CD4-positive, alpha-beta T cell treated with Interleukin-17A for 1 hour (primary cell): ENCODE measurements at regions not wholly inside any gene's neighbourhood (a gene's known extent, or its start where the extent isn't known, plus 50 kb on each side); places are given as distances from the start of the nearest gene placed in this dataset.
"Not testable (repeated sequence)": the region's sequence is repeated elsewhere in the genome, so short reads cannot be mapped to it uniquely, and the experiment has no call there.

Source experiments
- DNase-seq: peaks from one replicate; pipeline ENCODE4 v3.0.0-alpha.2; 2020

DNA sequence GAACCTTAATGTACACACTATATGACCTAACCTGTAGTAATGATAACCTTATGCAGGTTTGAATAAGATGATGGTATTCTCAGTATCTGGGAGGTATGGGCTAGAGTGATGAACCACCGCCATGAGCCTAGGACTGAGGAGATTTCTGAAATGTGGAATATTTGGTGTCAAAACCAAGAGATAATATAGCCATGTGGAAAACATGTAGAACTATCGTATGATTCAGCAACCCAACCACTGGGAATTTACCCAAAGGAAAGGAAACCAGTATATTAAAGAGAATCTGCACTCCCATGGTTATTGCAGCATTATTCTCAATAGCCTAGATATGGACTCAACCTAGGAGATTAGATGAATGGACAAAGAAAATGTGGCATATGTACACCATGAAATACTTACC is 271.7 kb upstream of the BTG1 start:
- no peak for DNase-seq

DNA sequence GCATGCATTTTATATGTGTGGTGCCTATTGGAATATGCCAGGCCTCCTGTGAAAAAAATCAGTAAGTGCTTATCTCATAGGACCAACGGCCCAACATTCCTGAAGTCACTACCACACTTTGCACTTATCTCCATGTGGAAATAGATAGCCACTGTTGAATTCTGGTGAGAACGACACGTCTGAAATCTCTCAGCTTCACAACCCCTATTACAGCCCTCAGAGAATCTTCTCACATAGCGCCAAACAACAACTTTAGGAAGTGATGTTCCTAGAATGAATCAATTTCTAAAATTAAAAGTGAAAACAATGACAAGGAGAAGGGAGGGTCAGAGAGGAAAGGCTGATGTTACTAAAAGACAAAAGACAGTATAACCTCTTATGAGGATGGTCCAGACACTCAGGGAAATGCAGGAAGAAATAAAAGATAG is 270.8 kb upstream of the BTG1 start:
- DNase-seq: no peak

DNA sequence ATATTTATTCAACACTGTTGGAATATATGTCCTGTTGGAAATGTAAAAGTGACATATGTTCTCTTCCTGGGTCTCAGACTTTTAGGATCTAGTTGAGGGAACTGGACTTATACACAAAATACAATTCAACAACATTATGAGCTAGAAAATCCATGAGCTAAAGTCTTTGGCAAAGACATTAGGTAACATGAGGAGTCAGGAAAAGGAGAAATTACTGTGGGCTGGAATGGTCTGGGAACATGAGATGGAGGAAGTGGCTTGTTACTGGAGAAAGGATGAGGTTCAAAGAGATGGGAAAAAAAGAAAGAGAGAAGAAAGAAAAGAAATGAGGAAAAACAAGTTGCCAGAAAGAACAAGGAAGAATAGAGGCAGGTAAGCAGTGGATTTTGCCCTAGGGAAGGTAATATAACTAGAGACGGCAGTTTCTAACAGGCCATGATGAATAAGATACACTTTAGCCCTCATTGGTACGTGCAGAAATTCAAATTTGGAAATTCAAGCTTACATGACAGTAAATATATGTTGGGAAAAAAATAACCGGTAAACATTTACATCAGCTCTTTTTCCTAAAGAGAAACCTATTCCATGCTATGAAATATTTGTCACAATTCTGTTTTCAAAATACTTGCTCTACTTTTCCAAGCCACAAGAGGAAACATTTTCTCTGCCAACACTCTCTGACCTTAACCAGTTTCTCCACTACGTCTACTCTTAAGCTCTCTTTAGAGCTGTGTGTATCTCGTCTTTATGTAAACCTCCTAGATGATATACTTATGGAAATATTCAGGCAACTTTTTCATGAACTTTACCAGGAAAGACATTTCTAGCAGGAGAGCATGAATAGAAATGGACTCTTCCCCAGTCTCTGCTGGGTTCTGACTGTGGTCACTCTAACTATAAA is 268.8 kb upstream of the BTG1 start:
- no peak for DNase-seq

DNA sequence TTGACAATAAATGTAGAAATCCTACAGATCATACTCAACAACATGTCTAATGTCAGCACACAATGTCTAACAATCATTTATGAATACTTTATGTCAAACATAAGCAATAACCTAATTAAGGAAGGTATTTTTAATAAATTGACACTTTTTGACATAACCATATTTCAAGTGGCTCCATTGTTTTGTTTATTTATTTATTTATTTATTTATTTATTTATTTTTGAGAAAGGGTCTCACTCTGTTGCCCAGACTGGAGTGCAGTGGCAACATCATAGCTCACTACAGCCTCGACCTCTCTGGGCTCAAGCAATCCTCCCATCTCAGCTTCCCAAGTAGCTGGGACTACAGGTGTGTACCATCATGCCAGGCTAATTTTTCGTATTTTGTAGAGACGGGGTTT is 267.6 kb upstream of the BTG1 start:
- no peak for DNase-seq

DNA sequence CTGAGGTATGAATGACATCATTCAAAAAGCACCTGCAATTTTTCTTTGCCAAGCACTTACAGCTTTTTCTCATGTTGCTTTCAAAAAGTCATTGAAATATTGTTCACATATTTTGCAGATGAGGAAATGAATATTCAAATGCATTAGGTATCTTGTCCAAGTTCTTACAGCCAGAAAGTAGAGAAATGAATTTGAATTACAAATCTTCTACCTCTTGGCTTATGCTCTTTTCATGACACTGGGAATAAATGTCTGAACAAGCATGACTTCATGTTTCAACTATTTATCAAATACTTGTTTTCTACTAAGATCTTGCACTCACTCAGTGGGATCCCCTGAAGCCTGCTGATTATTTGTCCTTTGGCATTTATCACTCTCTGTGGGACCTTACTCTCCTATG is 267.2 kb upstream of the BTG1 start:
- DNase-seq: no peak

DNA sequence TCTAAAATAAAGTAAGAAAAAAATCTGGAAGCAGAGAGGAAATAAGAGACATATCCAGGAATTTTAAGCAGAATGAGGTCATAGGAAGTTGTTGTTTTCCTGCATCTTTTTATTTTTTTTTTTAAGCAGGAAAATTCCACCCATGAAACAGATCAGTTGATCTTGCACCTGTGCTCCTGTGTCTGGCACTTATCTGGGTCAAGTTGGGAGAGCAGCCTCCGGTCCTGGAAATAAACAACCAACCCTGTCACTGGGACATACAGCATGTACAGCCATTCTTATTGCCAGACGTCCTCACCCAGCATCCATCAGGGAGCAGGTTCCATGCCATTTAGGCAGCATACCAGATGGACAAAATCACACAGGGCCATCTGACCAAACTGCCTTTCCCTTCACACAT is 266.0 kb upstream of the BTG1 start:
- no peak for DNase-seq

DNA sequence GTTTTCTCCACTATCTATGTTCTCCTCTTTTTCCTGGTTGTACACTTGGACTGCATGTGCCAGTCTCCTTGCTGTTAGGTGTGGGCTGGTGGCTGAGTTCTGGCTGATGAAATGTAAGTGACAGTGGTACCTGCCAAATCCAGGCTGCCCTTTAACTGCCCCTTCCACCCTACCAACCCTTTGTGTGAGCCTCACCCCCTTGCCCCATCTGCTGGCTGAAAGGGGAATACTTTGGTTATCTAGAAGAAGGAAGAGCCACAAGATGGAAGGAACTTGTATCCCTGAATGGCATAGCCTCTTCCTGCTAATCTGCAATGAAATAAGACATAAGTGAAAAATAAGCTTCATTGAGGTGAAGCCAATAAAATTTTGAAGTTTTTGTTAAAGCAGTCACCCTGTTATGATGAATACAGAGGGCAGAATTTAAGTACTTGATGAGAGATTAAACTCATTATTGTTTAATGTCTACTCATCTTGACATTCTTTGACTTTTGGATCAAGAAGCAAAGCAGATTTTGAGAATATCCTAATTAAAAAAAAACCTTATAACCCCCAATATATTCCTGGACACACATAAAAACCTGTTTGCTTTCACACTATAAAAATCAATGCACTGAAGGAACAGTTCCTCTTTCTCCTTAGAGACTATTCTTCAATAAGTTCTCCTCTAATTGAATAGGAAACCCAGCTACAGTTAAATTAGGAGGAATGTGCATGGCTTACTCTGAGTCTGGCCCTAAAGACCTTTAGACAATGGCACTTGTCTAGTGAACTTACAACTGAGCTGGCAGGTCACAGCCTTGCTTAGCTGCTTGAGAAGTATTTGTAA is 262.6 kb upstream of the BTG1 start:
- DNase-seq: peak; percentile 54

DNA sequence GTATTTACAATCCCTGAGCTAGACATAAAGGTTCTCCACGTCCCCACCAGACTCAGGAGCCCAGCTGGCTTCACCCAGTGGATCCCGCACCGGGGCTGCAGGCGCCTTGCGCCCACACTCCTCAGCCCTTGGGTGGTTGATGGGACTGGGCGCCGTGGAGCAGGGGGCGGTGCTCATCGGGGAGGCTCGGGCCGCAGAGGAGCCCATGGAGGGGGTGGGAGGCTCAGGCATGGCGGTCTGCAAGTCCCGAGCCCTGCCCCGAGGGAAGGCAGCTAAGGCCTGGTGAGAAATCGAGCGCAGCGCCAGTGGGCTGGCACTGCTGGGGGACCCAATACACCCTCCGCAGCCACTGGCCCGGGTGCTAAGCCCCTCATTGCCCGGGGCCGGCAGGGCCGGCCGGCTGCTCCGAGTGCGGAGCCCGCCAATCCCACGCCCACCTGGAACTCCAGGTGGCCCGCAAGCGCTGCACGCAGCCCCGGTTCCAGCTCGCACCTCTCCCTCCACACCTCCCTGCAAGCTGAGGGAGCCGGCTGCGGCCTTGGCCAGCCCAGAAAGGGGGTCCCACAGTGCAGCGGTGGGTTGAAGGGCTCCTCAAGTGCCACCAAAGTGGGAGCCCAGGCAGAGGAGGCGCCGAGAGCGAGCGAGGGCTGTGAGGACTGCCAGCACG is 260.9 kb upstream of the BTG1 start:
- not testable (repeated sequence) for DNase-seq

DNA sequence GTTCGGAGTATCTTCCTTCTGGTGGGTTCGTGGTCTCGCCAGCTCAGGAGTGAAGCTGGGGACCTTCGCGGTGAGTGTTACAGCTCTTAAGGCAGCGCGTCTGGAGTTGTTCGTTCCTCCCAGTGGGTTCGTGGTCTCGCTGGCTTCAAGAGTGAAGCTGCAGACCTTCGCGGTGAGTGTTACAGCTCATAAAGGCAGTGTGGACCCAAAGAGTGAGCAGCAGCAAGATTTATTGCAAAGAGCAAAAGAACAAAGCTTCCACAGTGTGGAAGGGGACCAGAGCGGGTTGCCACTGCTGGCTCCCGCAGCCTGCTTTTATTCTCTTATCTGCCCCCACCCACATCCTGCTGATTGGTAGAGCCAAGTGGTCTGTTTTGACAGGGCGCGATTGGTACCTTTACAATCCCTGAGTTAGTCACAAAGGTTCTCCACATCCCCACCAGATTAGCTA is 260.2 kb upstream of the BTG1 start:
- DNase-seq: peak; percentile 49

DNA sequence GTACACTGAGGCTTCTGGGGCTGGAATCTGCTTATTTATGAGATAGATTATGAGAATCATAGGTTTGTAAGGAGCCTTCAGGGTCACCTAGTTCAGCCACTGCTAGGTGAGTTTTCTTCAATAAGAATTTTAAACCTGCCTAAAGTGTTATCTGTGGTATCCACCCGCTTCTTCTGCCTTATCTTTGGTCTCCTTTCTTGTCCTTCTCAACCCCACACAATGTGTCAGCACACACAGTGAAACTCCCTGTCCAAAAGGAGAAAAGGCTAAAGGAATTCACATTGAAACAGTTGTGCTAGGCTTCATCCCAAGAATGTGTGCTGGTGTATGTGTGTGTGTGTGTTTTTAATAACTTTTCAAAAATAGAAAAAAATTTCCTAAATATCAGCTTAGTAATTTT is 259.3 kb upstream of the BTG1 start:
- no peak for DNase-seq

DNA sequence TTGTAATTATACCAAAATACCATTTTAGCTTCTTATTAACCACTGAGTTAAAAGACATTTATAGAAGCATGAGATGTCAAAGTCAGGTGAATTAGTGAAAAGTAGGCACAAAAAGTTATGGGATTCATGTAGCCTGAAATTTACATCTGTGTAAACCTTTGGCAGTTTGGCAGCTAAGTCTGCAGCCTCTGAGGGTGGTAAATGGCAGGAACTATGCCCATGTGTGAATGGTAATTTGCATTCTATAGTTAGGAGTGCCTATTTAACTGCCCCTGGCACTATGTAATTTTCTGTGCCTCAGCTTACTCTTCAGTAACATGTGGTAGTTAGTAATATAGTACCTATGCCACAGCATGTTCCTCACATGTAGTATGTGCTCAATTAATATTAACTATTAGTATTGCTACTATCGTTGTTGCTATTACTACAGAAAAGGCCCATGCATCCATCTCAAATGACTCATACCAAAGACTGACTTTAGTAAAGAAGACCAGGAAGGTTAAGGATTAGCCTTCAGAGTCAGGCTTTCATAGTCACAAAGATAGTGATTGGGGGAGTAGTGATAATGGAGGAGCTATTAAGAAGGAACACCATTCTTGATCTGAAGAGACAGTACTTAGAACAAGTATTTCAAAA is 258.7 kb upstream of the BTG1 start:
- DNase-seq: peak; percentile 22

DNA sequence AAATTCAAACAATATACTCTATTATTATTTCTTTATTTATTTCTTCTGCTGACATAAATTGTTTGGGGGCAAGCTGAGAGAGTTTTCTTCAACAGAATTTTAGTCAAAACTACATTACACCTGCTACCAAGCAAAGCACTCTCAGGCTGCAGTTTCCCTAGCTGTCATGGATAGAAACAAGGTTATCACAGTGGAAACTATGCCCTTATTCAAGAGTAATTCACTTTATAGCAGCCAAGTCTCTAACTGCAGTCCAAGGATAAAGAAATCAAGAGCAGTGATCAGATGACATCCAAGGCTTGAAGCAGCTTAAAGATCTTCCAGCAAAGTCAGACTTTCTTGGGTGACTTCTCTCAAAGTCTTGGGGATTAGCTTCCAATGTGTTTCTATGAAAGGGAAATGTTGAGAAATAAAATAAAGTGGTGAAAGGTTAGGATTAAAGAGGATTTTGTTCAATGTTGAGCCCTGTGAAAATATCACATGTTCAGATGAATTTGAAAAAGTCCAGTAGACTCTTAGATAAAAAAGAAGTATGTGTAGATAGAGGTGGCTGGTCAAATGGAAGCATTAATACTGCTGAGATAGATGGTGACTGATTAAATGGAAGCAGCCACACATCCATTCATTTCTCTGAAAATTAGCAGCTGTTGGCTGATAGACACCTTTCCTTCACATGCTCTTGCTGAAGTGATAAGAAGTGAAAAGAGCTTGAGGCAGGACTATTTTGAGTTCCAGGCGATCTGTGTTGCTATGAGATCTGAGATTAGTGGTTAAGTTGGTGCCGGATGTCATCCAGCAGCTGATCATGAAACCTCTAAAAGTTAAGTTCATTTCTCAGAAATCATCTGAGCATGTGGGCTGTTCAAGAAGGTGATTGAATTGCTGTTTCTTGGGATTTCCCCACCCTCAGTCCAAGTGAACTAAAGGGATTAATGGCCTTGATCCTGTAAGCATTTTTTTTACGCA is 257.8 kb upstream of the BTG1 start:
- peak; percentile 88 for DNase-seq

DNA sequence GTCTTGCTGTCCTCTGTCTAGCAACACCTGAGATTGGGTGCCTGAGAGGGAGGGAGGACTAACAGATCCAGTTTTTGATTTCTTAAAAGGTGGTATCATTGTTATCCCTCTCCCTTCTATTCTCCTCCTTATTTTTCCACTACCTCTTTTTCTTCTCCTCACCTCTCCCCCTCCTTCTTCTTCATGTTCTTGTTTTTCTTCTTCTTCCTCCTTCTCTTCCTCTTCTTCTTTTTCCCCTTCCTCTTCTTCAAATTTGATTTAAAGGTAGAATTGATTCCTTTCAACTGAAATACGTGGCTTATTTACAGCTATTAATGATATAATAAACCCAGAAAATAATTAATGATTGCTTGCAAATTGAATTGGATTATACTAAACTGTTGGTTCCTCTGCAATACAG is 256.8 kb upstream of the BTG1 start:
- DNase-seq: no peak

DNA sequence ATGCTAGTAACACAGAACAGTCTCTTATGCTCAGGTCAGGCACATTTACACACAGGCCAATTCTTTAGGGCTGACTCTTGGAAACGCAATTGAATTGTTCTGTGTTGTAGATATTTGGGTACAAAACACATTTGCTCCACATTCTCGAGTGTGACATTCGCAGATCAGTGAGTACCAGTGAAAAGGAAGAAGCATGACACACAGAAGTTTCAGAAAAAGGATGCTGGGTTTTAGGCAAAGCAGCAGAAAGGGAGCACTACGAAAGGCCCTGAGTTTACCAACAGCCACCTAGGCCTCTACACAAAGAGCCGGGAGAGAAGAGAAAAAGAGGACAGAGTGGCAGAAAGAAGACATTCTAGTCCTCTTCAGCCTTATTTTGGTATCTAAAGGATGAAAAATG is 254.4 kb upstream of the BTG1 start:
- DNase-seq: no peak

DNA sequence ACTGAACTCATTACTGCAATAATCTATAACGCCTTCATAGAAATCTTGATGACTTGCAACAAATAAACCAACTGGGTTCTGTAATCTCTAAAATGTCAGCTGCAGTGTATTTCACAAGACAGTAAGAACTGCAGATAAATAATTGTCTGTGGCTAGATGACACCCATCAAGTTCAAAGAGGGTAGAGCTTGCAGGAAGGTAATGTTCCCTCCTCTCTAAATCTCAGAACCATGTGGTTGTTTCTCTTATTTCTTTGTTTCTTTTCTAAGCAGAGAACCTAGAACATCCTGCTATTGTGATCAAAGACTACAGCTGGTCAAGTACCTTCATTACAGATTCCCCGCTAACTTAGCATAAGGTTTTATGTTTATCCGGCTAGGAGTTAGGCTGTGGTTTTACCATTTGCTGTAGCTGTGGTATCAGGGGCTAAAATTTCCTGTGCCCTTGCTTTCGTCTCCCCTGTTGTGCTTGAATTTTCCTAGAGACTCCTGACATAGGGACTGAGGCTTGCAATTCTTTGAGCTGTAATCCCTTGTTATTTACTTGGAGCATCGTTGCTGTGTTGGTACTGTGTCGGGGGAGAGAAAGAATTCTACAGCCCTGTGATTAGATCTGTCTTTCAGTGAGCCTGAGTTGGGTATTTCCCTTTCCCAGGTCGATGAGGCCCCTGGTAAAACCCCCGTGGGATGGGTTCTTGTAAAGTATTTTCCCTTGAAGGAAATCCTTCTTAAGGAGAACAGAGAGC is 253.1 kb upstream of the BTG1 start:
- peak; percentile 77 for DNase-seq

DNA sequence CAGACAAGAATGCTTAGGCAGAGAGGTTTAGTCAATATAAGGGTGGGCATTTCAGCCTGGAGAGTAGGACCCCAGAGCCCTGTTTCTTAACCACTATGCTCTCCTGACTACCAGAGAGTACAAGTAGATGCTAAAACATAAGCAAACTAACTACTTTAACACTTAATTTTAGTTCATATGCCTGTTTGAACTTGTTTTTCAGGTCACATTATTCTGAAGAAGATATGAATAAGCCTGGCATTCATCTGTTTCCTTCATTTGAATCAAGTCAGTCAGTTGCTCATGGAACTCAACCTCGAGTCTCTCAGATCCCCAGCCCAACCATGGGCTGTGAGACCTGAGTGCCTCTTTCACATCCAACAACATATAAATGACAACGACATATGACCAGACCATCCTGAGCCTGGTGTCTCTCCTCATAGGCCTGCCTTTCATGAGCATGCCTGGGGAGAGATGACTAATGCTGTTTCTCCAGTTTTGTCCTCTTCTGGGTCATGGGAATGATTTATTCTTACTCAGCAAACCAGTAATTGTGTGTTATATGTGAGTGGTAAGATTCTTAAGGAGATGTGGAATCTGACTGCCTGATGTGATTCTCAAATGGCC is 251.1 kb upstream of the BTG1 start:
- no peak for DNase-seq

DNA sequence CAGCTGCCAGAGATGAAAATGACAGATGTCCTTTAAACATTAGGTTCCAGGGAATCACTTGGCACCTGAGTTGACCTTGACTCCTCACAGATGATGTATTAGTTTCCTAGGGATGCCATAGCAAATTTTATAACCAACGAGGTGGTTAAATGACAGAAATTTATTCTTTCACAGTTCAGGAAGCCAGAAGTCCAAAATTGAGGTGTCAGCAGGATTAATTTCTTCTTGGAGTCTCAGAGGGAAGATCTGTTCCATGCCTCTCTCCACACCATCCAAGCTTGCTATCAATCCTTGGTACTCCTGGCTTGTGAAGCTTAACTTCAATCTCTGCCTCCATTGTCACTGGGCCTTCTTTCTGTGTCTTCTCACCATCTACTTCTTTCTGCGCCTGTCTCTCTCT is 249.7 kb upstream of the BTG1 start:
- no peak for DNase-seq

DNA sequence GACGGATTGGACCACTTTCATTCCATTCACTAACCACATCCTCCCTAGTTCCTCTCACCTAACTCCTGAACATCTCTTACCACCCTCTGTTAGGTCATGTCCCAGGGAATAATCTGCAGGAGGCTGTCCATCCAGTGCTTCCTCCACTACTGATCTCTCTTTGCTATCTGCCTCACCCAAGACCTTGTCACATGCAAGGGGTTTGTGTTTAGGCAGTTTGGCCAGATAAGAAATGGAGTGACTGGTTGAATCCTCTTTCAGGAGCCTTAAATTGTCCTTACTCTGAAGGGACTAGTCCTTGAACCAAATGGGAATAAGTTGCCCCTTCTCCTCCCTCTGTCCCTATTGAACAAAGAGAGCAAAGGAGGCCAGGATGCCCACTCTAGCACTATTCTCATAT is 249.2 kb upstream of the BTG1 start:
- no peak for DNase-seq

DNA sequence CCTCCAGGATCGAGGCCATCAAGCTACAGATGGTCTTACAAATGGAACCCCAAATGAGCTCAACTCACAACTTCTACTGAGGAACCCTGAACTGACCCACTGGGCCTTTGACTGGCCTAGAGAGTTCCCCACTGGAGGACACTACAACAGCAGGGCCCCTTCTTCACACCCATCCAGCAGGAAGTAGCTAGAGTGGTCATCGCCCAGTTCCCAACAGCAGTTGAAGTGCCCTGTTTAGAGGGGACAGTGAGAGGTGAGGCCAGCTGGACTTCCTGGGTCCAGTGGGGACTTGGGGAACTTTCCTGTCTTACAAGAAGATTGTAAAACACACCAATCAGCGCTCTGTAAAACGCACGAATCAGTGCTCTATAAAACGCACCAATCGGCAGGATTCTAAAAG is 247.9 kb upstream of the BTG1 start:
- DNase-seq: no peak

DNA sequence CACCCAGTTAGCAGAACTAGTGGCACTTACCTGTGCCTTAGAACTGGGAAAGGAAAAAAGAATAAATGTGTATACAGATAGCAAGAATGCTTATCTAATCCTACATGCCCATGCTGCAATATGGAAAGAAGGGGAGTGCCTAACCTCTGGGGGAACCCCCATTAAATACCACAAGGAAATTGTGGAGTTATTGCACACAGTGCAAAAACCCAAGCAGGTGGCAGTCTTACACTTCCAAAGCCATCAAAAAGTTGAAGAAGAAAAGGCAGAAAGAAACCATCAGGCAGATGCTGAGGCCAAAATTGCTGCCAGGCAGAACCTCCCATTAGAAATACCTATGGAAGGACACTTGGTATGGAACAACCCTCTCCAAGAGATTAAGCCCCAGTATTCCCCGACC is 246.1 kb upstream of the BTG1 start:
- DNase-seq: peak; percentile 55

DNA sequence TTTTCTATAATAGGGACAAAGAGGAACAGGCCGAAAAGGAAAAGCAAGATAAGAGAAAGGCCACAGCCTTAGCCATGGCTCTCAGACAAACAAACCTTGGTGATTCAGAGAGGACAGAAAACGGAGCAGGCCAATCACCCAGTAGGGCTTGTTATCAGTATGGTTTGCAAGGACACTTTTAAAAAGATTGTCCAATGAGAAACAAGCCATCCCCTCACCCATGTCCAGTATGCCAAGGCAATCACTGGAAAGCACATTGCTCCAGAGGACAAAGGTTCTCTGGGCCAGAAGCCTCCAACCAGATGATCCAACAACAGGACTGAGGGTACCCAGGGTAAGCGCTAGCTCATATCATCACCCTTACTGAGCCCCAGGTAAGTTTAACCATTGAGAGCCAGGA is 243.8 kb upstream of the BTG1 start:
- no peak for DNase-seq
